ENCODE measurements at regions not wholly inside any gene's neighbourhood (a gene's known extent, or its start where the extent isn't known, plus 50 kb on each side); places are given as distances from the start of the nearest gene placed in this dataset.

DNA sequence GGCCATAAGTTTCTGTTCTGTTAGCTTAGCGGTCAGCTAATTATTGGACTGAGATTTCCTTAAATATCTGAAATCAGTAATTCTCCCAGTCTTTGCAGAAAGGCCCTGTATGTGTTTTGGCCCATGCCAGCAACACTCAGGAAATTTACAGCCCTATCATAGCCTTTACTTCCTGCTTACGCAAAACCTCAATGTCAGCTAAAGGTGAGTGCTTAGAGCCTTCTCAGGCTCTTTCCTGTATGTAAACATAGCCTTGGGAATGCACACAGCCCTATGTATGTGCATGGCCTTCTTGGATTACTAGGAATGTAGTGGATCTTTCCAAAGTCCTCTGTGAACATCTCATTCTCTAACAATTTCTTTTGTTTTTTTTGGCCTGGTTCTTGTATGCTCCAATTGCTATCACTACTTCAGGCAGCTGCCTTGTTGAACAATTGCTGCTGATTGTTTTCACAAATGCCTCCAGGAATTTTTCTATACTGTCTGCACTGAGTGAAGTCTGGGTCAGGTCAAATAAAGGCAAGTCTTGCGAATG lies 200.0 kb downstream of the PPP1R2C start:
- ChIA-PET POLR2A (no interaction called here), CTCF (no interaction called here)
- Histone ChIP-seq H3K27ac (ENCODE audit: low read depth, low read length) (no peak overlapping the region), H3K4me3 (ENCODE audit: low read length) (no peak overlapping the region), H3K4me1 (ENCODE audit: control insufficient read depth in 2 of 2, insufficient read depth in 2 of 2, low read length in 2 of 2) (peaks cover 7 to 11% of the 10 kb centered on the region in 2 donors), H3K36me3 (ENCODE audit: control insufficient read depth in 2 of 3, insufficient read depth in 3 of 3, low read length in 3 of 3) (no peaks in the 10 kb centered on the region), H3K27me3 (ENCODE audit: control insufficient read depth in 2 of 2, insufficient read depth in 2 of 2, low read length in 2 of 2) (no peaks in the 10 kb centered on the region), H3K9me3 (ENCODE audit: control insufficient read depth in 2 of 3, low read length in 3 of 3) (no peaks in the 10 kb centered on the region)
- Mint-ChIP-seq H3K27me3 (no peaks in the 10 kb centered on the region), H3K4me1 (peaks cover 0 to 17% (median 9%) of the 10 kb centered on the region in 7 donors), H3K27ac (peak overlapping the region in 1 of 9 donors; percentile 21), H3K4me3 (peak overlapping the region in 3 of 10 donors; percentile 7 to 38 (median 20)), H3K9me3 (peaks cover 0 to 3% (median 0%) of the 10 kb centered on the region in 11 donors), H3K36me3 (peaks cover 0 to 3% (median 0%) of the 10 kb centered on the region in 5 donors)
- DNase-seq (peak in 3 of 9 donors; percentile 5 to 8 (median 7)), ATAC-seq (no peak)
- intact Hi-C loops (cut with micrococcal nuclease) = no loop called here

DNA sequence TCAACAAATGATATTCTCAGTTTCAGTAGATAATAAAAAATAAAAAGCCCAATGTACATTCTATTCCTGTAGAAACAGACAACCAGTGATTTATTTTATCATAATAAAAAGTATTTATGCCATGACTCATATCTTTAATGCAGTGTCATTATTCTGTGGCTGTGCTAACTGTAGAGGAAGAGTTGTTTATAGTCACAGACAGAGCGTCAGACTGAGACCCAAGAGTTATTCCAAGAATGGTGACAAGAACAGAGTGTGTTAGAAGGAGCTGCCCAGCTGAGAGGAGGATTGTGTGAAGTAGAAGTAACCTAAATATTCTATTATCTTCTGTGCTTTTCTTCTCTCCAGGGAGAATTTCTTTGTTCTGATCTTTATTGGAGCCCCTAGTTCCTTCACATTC lies 210.7 kb downstream of the PPP1R2C start:
- ChIA-PET CTCF (no interaction called here), POLR2A (interaction anchor here (0.7 kb wide), 1 partner anchor 56 kb away, joined by 3 read pairs; no protein-coding TSS in a partner anchor)
- ATAC-seq = no peak
- H3K27me3 Mint-ChIP-seq = no peaks in the 10 kb centered on the region
- Histone ChIP-seq H3K36me3 (ENCODE audit: control insufficient read depth in 2 of 3, insufficient read depth in 3 of 3, low read length in 3 of 3) (no peaks in the 10 kb centered on the region), H3K9me3 (ENCODE audit: control insufficient read depth in 2 of 3, low read length in 3 of 3) (no peaks in the 10 kb centered on the region), H3K27me3 (ENCODE audit: control insufficient read depth in 2 of 2, insufficient read depth in 2 of 2, low read length in 2 of 2) (no peaks in the 10 kb centered on the region), H3K27ac (ENCODE audit: low read depth, low read length) (no peak overlapping the region), H3K4me3 (ENCODE audit: low read length) (no peak overlapping the region), H3K4me1 (ENCODE audit: control insufficient read depth in 2 of 2, insufficient read depth in 2 of 2, low read length in 2 of 2) (no peaks in the 10 kb centered on the region)
- no peak overlapping the region for H3K27ac Mint-ChIP-seq
- H3K36me3 Mint-ChIP-seq = no peaks in the 10 kb centered on the region
- DNase-seq = no peak
- intact Hi-C loops (cut with micrococcal nuclease) = no loop called here
- peaks cover 0 to 8% (median 0%) of the 10 kb centered on the region in 11 donors for H3K9me3 Mint-ChIP-seq
- H3K4me3 Mint-ChIP-seq = no peak overlapping the region
- peaks cover 0 to 8% (median 0%) of the 10 kb centered on the region in 7 donors for H3K4me1 Mint-ChIP-seq

DNA sequence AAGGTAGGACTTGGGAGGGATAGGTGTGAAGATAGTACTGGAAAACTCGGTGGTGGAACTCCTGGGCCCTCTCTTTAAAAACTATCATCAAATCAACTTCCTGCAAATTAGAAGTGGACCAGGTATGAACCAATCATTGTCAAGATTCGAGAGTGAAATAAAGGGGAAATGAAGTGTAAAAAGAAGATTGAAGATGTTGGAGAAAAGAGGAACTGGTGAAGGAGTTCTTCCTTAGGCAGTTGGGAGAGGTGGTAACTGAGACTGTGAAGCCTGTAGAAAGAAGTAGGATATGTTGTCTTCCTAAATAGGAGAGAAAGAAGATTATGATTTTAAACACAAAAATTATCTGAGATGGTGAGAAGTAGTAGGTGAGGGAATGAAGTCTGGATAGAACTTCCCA lies 212.2 kb downstream of the PPP1R2C start:
- no peak overlapping the region for H3K4me3 ChIP-seq (ENCODE audit: low read length)
- Mint-ChIP-seq H3K4me1 (peaks cover 0 to 8% (median 0%) of the 10 kb centered on the region in 7 donors), H3K4me3 (no peak overlapping the region), H3K27ac (no peak overlapping the region), H3K9me3 (peaks cover 0 to 5% (median 0%) of the 10 kb centered on the region in 11 donors), H3K27me3 (no peaks in the 10 kb centered on the region), H3K36me3 (no peaks in the 10 kb centered on the region)
- no peaks in the 10 kb centered on the region for H3K4me1 ChIP-seq (ENCODE audit: control insufficient read depth in 2 of 2, insufficient read depth in 2 of 2, low read length in 2 of 2)
- no peaks in the 10 kb centered on the region for H3K27me3 ChIP-seq (ENCODE audit: control insufficient read depth in 2 of 2, insufficient read depth in 2 of 2, low read length in 2 of 2)
- ATAC-seq = no peak
- ChIA-PET POLR2A (no interaction called here), CTCF (no interaction called here)
- H3K9me3 ChIP-seq (ENCODE audit: control insufficient read depth in 2 of 3, low read length in 3 of 3) = no peaks in the 10 kb centered on the region
- intact Hi-C loops (cut with micrococcal nuclease) = no loop called here
- H3K27ac ChIP-seq (ENCODE audit: low read depth, low read length) = no peak overlapping the region
- H3K36me3 ChIP-seq (ENCODE audit: control insufficient read depth in 2 of 3, insufficient read depth in 3 of 3, low read length in 3 of 3) = no peaks in the 10 kb centered on the region
- no peak for DNase-seq

DNA sequence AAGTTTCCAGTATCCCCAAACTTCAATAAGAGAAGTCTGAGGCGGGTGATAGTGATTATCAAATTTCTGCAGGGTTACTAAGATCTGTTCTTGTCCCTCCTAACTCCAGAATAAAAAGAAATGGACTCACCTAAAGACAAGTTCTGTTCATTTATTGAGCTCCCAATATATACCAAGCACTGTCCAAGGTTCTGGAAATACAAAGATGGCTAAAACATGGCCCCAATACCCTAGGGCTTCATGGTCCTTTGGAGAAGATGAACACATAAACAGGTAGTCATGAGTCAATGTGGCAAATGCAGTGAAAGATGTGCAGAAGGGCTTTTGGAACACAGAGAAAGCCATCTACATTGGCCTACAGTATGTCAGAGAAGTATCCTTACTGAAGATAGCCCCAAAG lies 231.2 kb downstream of the PPP1R2C start:
- peaks cover 0 to 3% (median 0%) of the 10 kb centered on the region in 7 donors for H3K4me1 Mint-ChIP-seq
- DNase-seq (no peak), ATAC-seq (no peak)
- ChIA-PET CTCF (no interaction called here), POLR2A (no interaction called here)
- H3K27me3 Mint-ChIP-seq = no peaks in the 10 kb centered on the region
- Histone ChIP-seq H3K4me3 (ENCODE audit: low read length) (no peak overlapping the region), H3K4me1 (ENCODE audit: control insufficient read depth in 2 of 2, insufficient read depth in 2 of 2, low read length in 2 of 2) (no peaks in the 10 kb centered on the region), H3K27me3 (ENCODE audit: control insufficient read depth in 2 of 2, insufficient read depth in 2 of 2, low read length in 2 of 2) (no peaks in the 10 kb centered on the region), H3K9me3 (ENCODE audit: control insufficient read depth in 2 of 3, low read length in 3 of 3) (no peaks in the 10 kb centered on the region), H3K27ac (ENCODE audit: low read depth, low read length) (no peak overlapping the region), H3K36me3 (ENCODE audit: control insufficient read depth in 2 of 3, insufficient read depth in 3 of 3, low read length in 3 of 3) (no peaks in the 10 kb centered on the region)
- peaks cover 0 to 2% (median 0%) of the 10 kb centered on the region in 5 donors for H3K36me3 Mint-ChIP-seq
- H3K4me3 Mint-ChIP-seq = no peak overlapping the region
- H3K27ac Mint-ChIP-seq = no peak overlapping the region
- H3K9me3 Mint-ChIP-seq = peaks cover 0 to 6% (median 0%) of the 10 kb centered on the region in 11 donors
- intact Hi-C loops (cut with micrococcal nuclease) = no loop called here

DNA sequence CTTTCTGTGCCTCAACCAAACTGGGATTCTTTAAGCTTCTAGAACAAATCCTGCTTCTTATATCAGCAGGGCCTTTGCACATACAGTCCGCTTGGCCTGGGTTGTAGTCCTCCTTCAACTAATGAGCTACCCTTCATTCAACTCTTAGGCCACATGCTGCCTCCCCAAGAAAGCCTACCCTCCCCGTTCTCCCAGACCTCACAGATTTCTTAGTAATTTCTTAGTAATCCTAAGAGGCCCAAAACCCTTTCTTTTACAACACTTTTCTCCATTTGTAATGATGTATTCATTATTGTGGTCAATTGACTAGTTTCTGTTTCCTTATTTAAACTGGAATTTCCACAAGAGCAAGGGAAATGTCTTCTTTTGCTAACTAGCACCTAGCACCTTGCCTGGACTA lies 233.1 kb downstream of the PPP1R2C start:
- Histone ChIP-seq H3K27me3 (ENCODE audit: control insufficient read depth in 2 of 2, insufficient read depth in 2 of 2, low read length in 2 of 2) (no peaks in the 10 kb centered on the region), H3K9me3 (ENCODE audit: control insufficient read depth in 2 of 3, low read length in 3 of 3) (no peaks in the 10 kb centered on the region), H3K36me3 (ENCODE audit: control insufficient read depth in 2 of 3, insufficient read depth in 3 of 3, low read length in 3 of 3) (no peaks in the 10 kb centered on the region), H3K4me3 (ENCODE audit: low read length) (no peak overlapping the region), H3K27ac (ENCODE audit: low read depth, low read length) (no peak overlapping the region), H3K4me1 (ENCODE audit: control insufficient read depth in 2 of 2, insufficient read depth in 2 of 2, low read length in 2 of 2) (no peaks in the 10 kb centered on the region)
- Mint-ChIP-seq H3K4me1 (no peaks in the 10 kb centered on the region), H3K27me3 (no peaks in the 10 kb centered on the region), H3K27ac (no peak overlapping the region), H3K4me3 (no peak overlapping the region), H3K9me3 (peaks cover 0 to 4% (median 0%) of the 10 kb centered on the region in 11 donors), H3K36me3 (peaks cover 0 to 2% (median 0%) of the 10 kb centered on the region in 5 donors)
- ATAC-seq (no peak), DNase-seq (no peak)
- ChIA-PET POLR2A (no interaction called here), CTCF (no interaction called here)
- intact Hi-C loops (cut with micrococcal nuclease) = no loop called here

DNA sequence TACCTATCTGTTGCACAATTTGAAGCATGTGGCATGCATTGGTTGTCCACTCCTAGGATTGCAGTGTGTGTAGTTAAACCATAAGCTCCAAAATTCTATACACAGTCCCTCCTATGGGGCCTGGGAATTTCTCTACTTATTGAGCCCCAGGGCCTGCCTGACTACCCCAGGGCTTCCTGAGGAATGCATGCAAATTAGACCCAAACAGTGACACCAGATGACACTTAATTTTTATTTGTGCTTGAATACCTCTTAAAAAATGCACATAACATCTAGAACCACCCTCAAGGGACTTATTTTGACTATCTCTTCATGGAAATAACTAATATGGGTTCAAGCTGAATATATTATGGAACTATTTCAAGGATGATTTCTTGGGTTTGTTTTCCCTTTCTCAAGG lies 236.4 kb downstream of the PPP1R2C start:
- H3K9me3 ChIP-seq (ENCODE audit: control insufficient read depth in 2 of 3, low read length in 3 of 3) = no peaks in the 10 kb centered on the region
- no peaks in the 10 kb centered on the region for H3K27me3 ChIP-seq (ENCODE audit: control insufficient read depth in 2 of 2, insufficient read depth in 2 of 2, low read length in 2 of 2)
- H3K27ac Mint-ChIP-seq = no peak overlapping the region
- H3K4me3 ChIP-seq (ENCODE audit: low read length) = no peak overlapping the region
- H3K4me1 Mint-ChIP-seq = peaks cover 0 to 13% (median 7%) of the 10 kb centered on the region in 7 donors
- H3K4me3 Mint-ChIP-seq = no peak overlapping the region
- ATAC-seq (no peak), DNase-seq (no peak)
- peaks cover 0 to 3% (median 0%) of the 10 kb centered on the region in 11 donors for H3K9me3 Mint-ChIP-seq
- peaks cover 0 to 7% of the 10 kb centered on the region in 2 donors for H3K4me1 ChIP-seq (ENCODE audit: control insufficient read depth in 2 of 2, insufficient read depth in 2 of 2, low read length in 2 of 2)
- POLR2A ChIA-PET = interaction anchor here (1.1 kb wide), 1 partner anchor 9 kb away, joined by 3 read pairs; no protein-coding TSS in a partner anchor
- H3K36me3 Mint-ChIP-seq = peaks cover 0 to 2% (median 0%) of the 10 kb centered on the region in 5 donors
- H3K36me3 ChIP-seq (ENCODE audit: control insufficient read depth in 2 of 3, insufficient read depth in 3 of 3, low read length in 3 of 3) = no peaks in the 10 kb centered on the region
- intact Hi-C loops (cut with micrococcal nuclease) = no loop called here
- CTCF ChIA-PET = no interaction called here
- no peaks in the 10 kb centered on the region for H3K27me3 Mint-ChIP-seq
- H3K27ac ChIP-seq (ENCODE audit: low read depth, low read length) = no peak overlapping the region

DNA sequence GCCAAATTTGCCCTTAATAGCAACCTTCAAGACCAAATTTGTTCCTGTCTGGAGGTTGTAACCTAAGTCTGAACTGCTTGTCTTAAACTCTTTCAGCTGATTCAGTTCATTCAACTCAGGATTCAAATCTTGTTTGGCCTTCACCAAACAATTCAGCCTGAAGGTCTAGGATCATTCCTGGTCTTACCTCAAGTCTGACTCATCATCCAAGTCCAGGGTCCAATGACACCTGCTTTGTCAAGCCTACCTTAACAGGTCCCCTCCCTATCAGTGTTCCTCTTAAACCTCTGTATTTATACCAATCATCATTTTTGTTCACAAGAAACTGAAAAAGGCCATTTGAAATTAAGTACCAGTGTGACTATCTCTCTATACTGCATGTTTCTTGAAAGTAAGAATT lies 237.8 kb downstream of the PPP1R2C start:
- no peak overlapping the region for H3K27ac Mint-ChIP-seq
- ATAC-seq (no peak), DNase-seq (no peak)
- no peaks in the 10 kb centered on the region for H3K36me3 ChIP-seq (ENCODE audit: control insufficient read depth in 2 of 3, insufficient read depth in 3 of 3, low read length in 3 of 3)
- ChIA-PET CTCF (interaction anchor here (0.6 kb wide), 1 partner anchor 640 kb away, joined by 3 read pairs; no protein-coding TSS in a partner anchor), POLR2A (no interaction called here)
- no peaks in the 10 kb centered on the region for H3K9me3 ChIP-seq (ENCODE audit: control insufficient read depth in 2 of 3, low read length in 3 of 3)
- H3K4me1 ChIP-seq (ENCODE audit: control insufficient read depth in 2 of 2, insufficient read depth in 2 of 2, low read length in 2 of 2) = peaks cover 0 to 12% of the 10 kb centered on the region in 2 donors
- peaks cover 0 to 2% (median 0%) of the 10 kb centered on the region in 5 donors for H3K36me3 Mint-ChIP-seq
- peaks cover 0 to 3% (median 0%) of the 10 kb centered on the region in 11 donors for H3K9me3 Mint-ChIP-seq
- intact Hi-C loops (cut with micrococcal nuclease) = no loop called here
- no peaks in the 10 kb centered on the region for H3K27me3 ChIP-seq (ENCODE audit: control insufficient read depth in 2 of 2, insufficient read depth in 2 of 2, low read length in 2 of 2)
- H3K4me3 Mint-ChIP-seq = no peak overlapping the region
- H3K4me3 ChIP-seq (ENCODE audit: low read length) = no peak overlapping the region
- no peaks in the 10 kb centered on the region for H3K27me3 Mint-ChIP-seq
- H3K4me1 Mint-ChIP-seq = peaks cover 0 to 13% (median 7%) of the 10 kb centered on the region in 7 donors
- H3K27ac ChIP-seq (ENCODE audit: low read depth, low read length) = no peak overlapping the region

All from naive thymus-derived CD4-positive, alpha-beta T cell (primary cell).